Neural cell (in vitro differentiated cells): ENCODE measurements at regions not wholly inside any gene's neighbourhood (a gene's known extent, or its start where the extent isn't known, plus 50 kb on each side); places are given as distances from the start of the nearest gene placed in this dataset.

Experiments
- H2AFZ ChIP-seq: fragments of 200-600, 300-800 bp; sonication (generic), shearing (Covaris generic); 2 replicates; pipeline ENCODE4 v1.6.0; 2014; ENCODE audit warnings: low read depth, mild to moderate bottlenecking, antibody characterized with exemption, low read length, moderate library complexity
- H3F3A ChIP-seq: fragments of 200-600 bp; shearing (Covaris generic); 2 replicates; pipeline ENCODE4 v1.6.1; 2016; ENCODE audit warnings: mild to moderate bottlenecking, moderate library complexity, mixed read lengths, antibody characterized with exemption, low read length; ENCODE audit not compliant: insufficient read depth, poor library complexity, severe bottlenecking
- H3K27ac ChIP-seq: fragments of 200-600, 300-800 bp; sonication (generic), shearing (Covaris generic); 2 replicates; pipeline ENCODE4 v1.5.1; 2014; ENCODE audit warnings: mild to moderate bottlenecking, low read length, moderate library complexity
- H3K27me3 ChIP-seq: fragments of 300-800, 200-600 bp; sonication (generic), shearing (Covaris generic); 2 replicates; pipeline ENCODE4 v1.6.0; 2014; ENCODE audit warnings: mild to moderate bottlenecking, low read depth, low read length, moderate library complexity; ENCODE audit not compliant: insufficient read depth
- H3K36me3 ChIP-seq: fragments of 300-800, 200-600 bp; sonication (generic), shearing (Covaris generic); 2 replicates; pipeline ENCODE4 v1.5.1; 2014; ENCODE audit warnings: mild to moderate bottlenecking, antibody characterized with exemption, low read length, moderate library complexity; ENCODE audit not compliant: insufficient read depth
- H3K4me2 ChIP-seq: fragments of 300-800, 200-600 bp; sonication (generic), shearing (Covaris generic); 2 replicates; pipeline ENCODE4 v1.6.0; 2014; ENCODE audit warnings: mild to moderate bottlenecking, low read length
- H3K4me3 ChIP-seq: fragments of 300-800, 200-600 bp; sonication (generic), shearing (Covaris generic); 2 replicates; pipeline ENCODE4 v1.5.1; 2014; ENCODE audit warnings: mild to moderate bottlenecking, low read length, moderate library complexity
- H3K79me2 ChIP-seq: fragments of 200-600 bp; shearing (Covaris generic); replicated peaks from 2 replicates; pipeline ENCODE4 v1.6.0; 2014; ENCODE audit warnings: mild to moderate bottlenecking, low read length, moderate library complexity; ENCODE audit not compliant: insufficient read depth
- H3K9ac ChIP-seq: fragments of 300-800, 200-600 bp; sonication (generic), shearing (Covaris generic); 2 replicates; pipeline ENCODE4 v1.6.1; 2016; ENCODE audit warnings: mild to moderate bottlenecking, low read length, mixed read lengths
- H3K9me2 ChIP-seq: fragments of 200-600 bp; shearing (Covaris generic); 2 replicates; pipeline ENCODE4 v1.6.1; 2016; ENCODE audit warnings: mild to moderate bottlenecking, low read length, mixed read lengths; ENCODE audit not compliant: insufficient read depth
- H3K9me3 ChIP-seq: fragments of 200-600, 300-800 bp; sonication (generic), shearing (Covaris generic); 2 replicates; pipeline ENCODE4 v1.6.1; 2016; ENCODE audit warnings: mild to moderate bottlenecking, mixed run types, low read length, moderate library complexity, mixed read lengths
- H4K20me1 ChIP-seq: fragments of 200-600 bp; shearing (Covaris generic); 2 replicates; pipeline ENCODE4 v1.6.1; 2016; ENCODE audit warnings: mild to moderate bottlenecking, mixed run types; ENCODE audit not compliant: insufficient read depth
- EP300 ChIP-seq: fragments of 450-650 bp; conservative IDR thresholded peaks from 2 replicates; pipeline ENCODE4 v1.6.1; 2014; ENCODE audit warnings: antibody characterized with exemption, mild to moderate bottlenecking, moderate library complexity; ENCODE audit not compliant: poor library complexity, severe bottlenecking
- EZH2 ChIP-seq: fragments of 200-600, 300-800 bp; shearing (Covaris generic), sonication (generic); IDR thresholded peaks from 2 replicates; pipeline ENCODE4 v1.6.1; 2014; ENCODE audit warnings: antibody characterized with exemption, low read length, borderline replicate concordance, mild to moderate bottlenecking; ENCODE audit not compliant: insufficient read depth, poor library complexity, severe bottlenecking
- MXI1 ChIP-seq: fragments of 450-650 bp; conservative IDR thresholded peaks from 2 replicates; pipeline ENCODE4 v1.6.1; 2014; ENCODE audit warnings: antibody characterized with exemption, mild to moderate bottlenecking; ENCODE audit not compliant: poor library complexity, severe bottlenecking
- POLR2AphosphoS5 ChIP-seq: IDR thresholded peaks from 2 replicates; pipeline ENCODE4 v1.6.1; 2012
- RAD21 ChIP-seq: fragments of 450-650 bp; conservative IDR thresholded peaks from 2 replicates; pipeline ENCODE4 v1.6.1; 2014; ENCODE audit warnings: antibody characterized with exemption, mild to moderate bottlenecking, moderate library complexity
- SMC3 ChIP-seq: fragments of 450-650 bp; conservative IDR thresholded peaks from 2 replicates; pipeline ENCODE4 v1.6.1; 2014; ENCODE audit warnings: antibody characterized with exemption, mild to moderate bottlenecking, moderate library complexity; ENCODE audit not compliant: poor library complexity
- TAF1 ChIP-seq: IDR thresholded peaks from 2 replicates; pipeline ENCODE4 v1.6.1; 2012; ENCODE audit warnings: low read depth
- TF ChIP-seq, protein P1 (sequence below): IDR thresholded peaks from 2 replicates; pipeline ENCODE4 v1.6.1; 2012; ENCODE audit warnings: borderline replicate concordance
- TF ChIP-seq, protein P2 (sequence below): fragments of 450-650 bp; IDR thresholded peaks from 2 replicates; pipeline ENCODE4 v1.5.1; 2014; ENCODE audit warnings: antibody characterized with exemption, mild to moderate bottlenecking, moderate library complexity; ENCODE audit not compliant: poor library complexity, severe bottlenecking

DNA sequence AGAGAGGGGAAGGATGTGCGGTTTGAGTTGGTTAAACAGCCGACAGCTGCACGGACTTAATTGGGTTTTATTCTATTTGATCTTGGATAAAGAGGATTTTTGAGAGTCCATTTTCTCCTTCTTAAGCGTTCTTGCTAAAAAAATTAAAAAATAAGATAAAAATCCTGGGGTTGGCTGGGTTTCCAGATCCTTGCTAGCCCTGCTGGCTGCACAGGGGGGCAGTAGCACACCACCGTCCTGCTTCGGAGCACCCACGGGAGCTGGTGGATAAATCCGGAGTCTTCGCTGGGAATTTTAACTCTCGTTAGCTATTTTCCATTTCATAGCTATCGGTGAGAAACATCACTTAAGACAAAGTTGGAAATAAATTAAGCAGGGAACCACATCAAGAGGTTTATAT, 792.0 kb downstream of the TYW1 start:
- TF ChIP-seq RAD21 = peak; percentile 66
- TF ChIP-seq SMC3 = peak; percentile 64
- TF ChIP-seq, protein P1, sequence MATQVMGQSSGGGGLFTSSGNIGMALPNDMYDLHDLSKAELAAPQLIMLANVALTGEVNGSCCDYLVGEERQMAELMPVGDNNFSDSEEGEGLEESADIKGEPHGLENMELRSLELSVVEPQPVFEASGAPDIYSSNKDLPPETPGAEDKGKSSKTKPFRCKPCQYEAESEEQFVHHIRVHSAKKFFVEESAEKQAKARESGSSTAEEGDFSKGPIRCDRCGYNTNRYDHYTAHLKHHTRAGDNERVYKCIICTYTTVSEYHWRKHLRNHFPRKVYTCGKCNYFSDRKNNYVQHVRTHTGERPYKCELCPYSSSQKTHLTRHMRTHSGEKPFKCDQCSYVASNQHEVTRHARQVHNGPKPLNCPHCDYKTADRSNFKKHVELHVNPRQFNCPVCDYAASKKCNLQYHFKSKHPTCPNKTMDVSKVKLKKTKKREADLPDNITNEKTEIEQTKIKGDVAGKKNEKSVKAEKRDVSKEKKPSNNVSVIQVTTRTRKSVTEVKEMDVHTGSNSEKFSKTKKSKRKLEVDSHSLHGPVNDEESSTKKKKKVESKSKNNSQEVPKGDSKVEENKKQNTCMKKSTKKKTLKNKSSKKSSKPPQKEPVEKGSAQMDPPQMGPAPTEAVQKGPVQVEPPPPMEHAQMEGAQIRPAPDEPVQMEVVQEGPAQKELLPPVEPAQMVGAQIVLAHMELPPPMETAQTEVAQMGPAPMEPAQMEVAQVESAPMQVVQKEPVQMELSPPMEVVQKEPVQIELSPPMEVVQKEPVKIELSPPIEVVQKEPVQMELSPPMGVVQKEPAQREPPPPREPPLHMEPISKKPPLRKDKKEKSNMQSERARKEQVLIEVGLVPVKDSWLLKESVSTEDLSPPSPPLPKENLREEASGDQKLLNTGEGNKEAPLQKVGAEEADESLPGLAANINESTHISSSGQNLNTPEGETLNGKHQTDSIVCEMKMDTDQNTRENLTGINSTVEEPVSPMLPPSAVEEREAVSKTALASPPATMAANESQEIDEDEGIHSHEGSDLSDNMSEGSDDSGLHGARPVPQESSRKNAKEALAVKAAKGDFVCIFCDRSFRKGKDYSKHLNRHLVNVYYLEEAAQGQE = no peak
- no peak for TF ChIP-seq EP300
- TF ChIP-seq POLR2AphosphoS5 = no peak
- TF ChIP-seq, protein P2, sequence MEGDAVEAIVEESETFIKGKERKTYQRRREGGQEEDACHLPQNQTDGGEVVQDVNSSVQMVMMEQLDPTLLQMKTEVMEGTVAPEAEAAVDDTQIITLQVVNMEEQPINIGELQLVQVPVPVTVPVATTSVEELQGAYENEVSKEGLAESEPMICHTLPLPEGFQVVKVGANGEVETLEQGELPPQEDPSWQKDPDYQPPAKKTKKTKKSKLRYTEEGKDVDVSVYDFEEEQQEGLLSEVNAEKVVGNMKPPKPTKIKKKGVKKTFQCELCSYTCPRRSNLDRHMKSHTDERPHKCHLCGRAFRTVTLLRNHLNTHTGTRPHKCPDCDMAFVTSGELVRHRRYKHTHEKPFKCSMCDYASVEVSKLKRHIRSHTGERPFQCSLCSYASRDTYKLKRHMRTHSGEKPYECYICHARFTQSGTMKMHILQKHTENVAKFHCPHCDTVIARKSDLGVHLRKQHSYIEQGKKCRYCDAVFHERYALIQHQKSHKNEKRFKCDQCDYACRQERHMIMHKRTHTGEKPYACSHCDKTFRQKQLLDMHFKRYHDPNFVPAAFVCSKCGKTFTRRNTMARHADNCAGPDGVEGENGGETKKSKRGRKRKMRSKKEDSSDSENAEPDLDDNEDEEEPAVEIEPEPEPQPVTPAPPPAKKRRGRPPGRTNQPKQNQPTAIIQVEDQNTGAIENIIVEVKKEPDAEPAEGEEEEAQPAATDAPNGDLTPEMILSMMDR = peak; percentile 53
- TF ChIP-seq TAF1 = no peak
- Histone ChIP-seq H3K4me2 (no peak overlapping the region), H2AFZ (no peak overlapping the region), H3K27ac (no peak overlapping the region), H3K9me3 (no peaks in the 10 kb centered on the region), H4K20me1 (no peaks in the 10 kb centered on the region), H3K4me3 (no peak overlapping the region), H3K9me2 (no peaks in the 10 kb centered on the region), H3K79me2 (no peaks in the 10 kb centered on the region), H3K36me3 (no peaks in the 10 kb centered on the region), H3K9ac (no peak overlapping the region), H3K27me3 (no peaks in the 10 kb centered on the region), H3F3A (no peaks in the 10 kb centered on the region)

DNA sequence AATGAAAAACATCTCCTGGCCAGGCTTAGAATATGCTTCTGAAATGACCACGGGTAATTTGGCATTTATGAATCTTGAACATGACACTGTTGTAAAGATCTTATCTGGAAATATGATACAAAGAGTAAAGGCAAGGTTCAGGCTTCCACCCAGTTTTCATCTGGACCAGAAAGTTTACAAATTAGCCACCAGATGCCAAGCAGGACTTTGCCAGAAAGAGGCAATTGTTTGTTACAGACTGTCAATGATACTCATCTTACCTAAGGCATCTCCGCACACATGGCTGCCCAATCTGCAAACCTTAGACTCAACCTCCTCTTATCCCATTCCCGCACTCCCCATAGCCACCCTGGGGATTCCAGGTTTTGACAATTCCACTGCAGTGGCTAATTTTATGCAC, 795.3 kb downstream of the TYW1 start:
- no peaks in the 10 kb centered on the region for H3K9me3 ChIP-seq
- TF ChIP-seq RAD21 (no peak), TAF1 (no peak), EZH2 (no peak), MXI1 (no peak), SMC3 (no peak), POLR2AphosphoS5 (no peak), EP300 (no peak)
- TF ChIP-seq, protein P1 = no peak
- TF ChIP-seq, protein P2 = no peak
- no peaks in the 10 kb centered on the region for H3K79me2 ChIP-seq
- no peak overlapping the region for H3K4me3 ChIP-seq
- no peaks in the 10 kb centered on the region for H3K36me3 ChIP-seq
- H3F3A ChIP-seq = no peaks in the 10 kb centered on the region
- H3K9me2 ChIP-seq = no peaks in the 10 kb centered on the region
- no peaks in the 10 kb centered on the region for H3K27me3 ChIP-seq
- no peaks in the 10 kb centered on the region for H4K20me1 ChIP-seq
- no peak overlapping the region for H3K9ac ChIP-seq
- no peak overlapping the region for H2AFZ ChIP-seq
- no peak overlapping the region for H3K27ac ChIP-seq
- no peak overlapping the region for H3K4me2 ChIP-seq
